GM23248 (cell line): ENCODE measurements at regions not wholly inside any gene's neighbourhood (a gene's known extent, or its start where the extent isn't known, plus 50 kb on each side); places are given as distances from the start of the nearest gene placed in this dataset.

Experiments used
- DNase-seq: peaks from one replicate; pipeline ENCODE4 v3.0.0-alpha.2; 2015
- H2AFZ ChIP-seq: fragments of 200-600 bp; sonication (generic); 2 replicates; pipeline ENCODE4 v1.6.1; 2016; ENCODE audit warnings: antibody characterized with exemption
- H3F3A ChIP-seq: fragments of 200-600 bp; sonication (generic); 2 replicates; pipeline ENCODE4 v1.6.1; 2016; ENCODE audit warnings: mild to moderate bottlenecking, antibody characterized with exemption, mixed run types; ENCODE audit not compliant: insufficient read depth
- H3K27ac ChIP-seq: fragments of 200-600 bp; sonication (generic); 2 replicates; pipeline ENCODE4 v1.5.1; 2016; ENCODE audit warnings: mild to moderate bottlenecking
- H3K27me3 ChIP-seq: fragments of 200-600 bp; sonication (generic); replicated peaks from 2 replicates; pipeline ENCODE4 v1.6.1; 2016; ENCODE audit warnings: mild to moderate bottlenecking; ENCODE audit not compliant: insufficient read depth
- H3K36me3 ChIP-seq: fragments of 200-600 bp; sonication (generic); 2 replicates; pipeline ENCODE4 v1.6.1; 2016; ENCODE audit warnings: low read depth, mild to moderate bottlenecking
- H3K4me1 ChIP-seq: fragments of 200-600 bp; sonication (generic); 2 replicates; pipeline ENCODE4 v1.6.1; 2016; ENCODE audit warnings: mild to moderate bottlenecking; ENCODE audit not compliant: insufficient read depth
- H3K4me2 ChIP-seq: fragments of 200-600 bp; sonication (generic); one replicate; pipeline ENCODE4 v1.6.1; 2016; ENCODE audit warnings: mild to moderate bottlenecking; ENCODE audit not compliant: unreplicated experiment
- H3K4me3 ChIP-seq: fragments of 200-600 bp; sonication (generic); 2 replicates; pipeline ENCODE4 v1.5.1; 2016; ENCODE audit warnings: mild to moderate bottlenecking
- H3K79me2 ChIP-seq: fragments of 200-600 bp; sonication (generic); 2 replicates; pipeline ENCODE4 v1.6.1; 2016; ENCODE audit warnings: mild to moderate bottlenecking; ENCODE audit not compliant: insufficient read depth
- H3K9ac ChIP-seq: fragments of 200-600 bp; sonication (generic); 2 replicates; pipeline ENCODE4 v1.6.1; 2016; ENCODE audit warnings: mild to moderate bottlenecking
- H3K9me2 ChIP-seq: fragments of 200-600 bp; sonication (generic); 2 replicates; pipeline ENCODE4 v1.6.1; 2016; ENCODE audit warnings: mixed run types, mild to moderate bottlenecking, moderate library complexity; ENCODE audit not compliant: insufficient read depth
- H3K9me3 ChIP-seq: fragments of 200-600 bp; sonication (generic); one replicate; pipeline ENCODE4 v1.6.1; 2017; ENCODE audit warnings: low read depth
- H4K20me1 ChIP-seq: fragments of 200-600 bp; sonication (generic); 2 replicates; pipeline ENCODE4 v1.6.0; 2016; ENCODE audit not compliant: insufficient read depth
- EZH2 ChIP-seq: fragments of 200-600 bp; sonication (generic); IDR thresholded peaks from 2 replicates; pipeline ENCODE4 v1.6.1; 2018; ENCODE audit warnings: antibody characterized with exemption, mild to moderate bottlenecking; ENCODE audit not compliant: insufficient read depth, poor library complexity, severe bottlenecking
- EZH2phosphoT487 ChIP-seq: fragments of 200-600 bp; sonication (generic); IDR thresholded peaks from 2 replicates; pipeline ENCODE4 v1.6.1; 2018; ENCODE audit warnings: antibody characterized with exemption, moderate library complexity, mild to moderate bottlenecking, low read depth; ENCODE audit not compliant: insufficient read depth
- WGBS, 2 experiments: methylation state at CpG; one replicate each; pipeline ENCODE4 v1.1.6; 2015 to 2017; ENCODE audit warnings: low lambda C conversion rate in 2 of 2, low coverage in 1 of 2; ENCODE audit errors: missing lambda C conversion rate in 2 of 2; 5-methylcytosine and 5-hydroxymethylcytosine counted together
- in situ Hi-C: fragments of 300-500 bp; cut with MboI; formaldehyde crosslinking; loops from 2 replicates; pipeline ENCODE4 v1.15.0; 2020

DNA sequence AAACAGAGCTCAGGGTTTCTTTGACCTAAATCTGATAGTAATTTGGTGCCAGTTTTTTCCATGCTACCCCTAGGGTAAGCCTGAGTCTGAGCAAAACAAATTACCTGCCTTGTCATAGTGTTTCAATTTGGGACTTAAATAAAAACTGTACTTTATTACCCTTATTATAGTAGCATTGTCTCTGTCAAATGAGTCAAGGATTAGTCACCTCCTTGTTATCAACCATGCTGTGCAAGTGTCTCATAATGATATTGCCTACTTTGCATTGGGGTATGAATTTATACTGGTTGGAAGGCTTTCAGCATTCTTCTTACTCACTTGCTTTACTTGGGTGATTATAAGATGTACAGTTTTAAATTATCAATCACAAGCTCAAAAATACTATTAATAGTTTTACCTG is 380.0 kb downstream of the LRFN5 start:
- no peaks in the 10 kb centered on the region for H3K9me2 ChIP-seq
- no peak overlapping the region for H3K9ac ChIP-seq
- in situ Hi-C loops: no loop called here
- no peak overlapping the region for H3K27ac ChIP-seq
- no peaks in the 10 kb centered on the region for H3K9me3 ChIP-seq
- H3F3A ChIP-seq: no peaks in the 10 kb centered on the region
- no peak for TF ChIP-seq EZH2
- no peak for TF ChIP-seq EZH2phosphoT487
- no peaks in the 10 kb centered on the region for H3K36me3 ChIP-seq
- no peaks in the 10 kb centered on the region for H3K79me2 ChIP-seq
- no peak overlapping the region for H3K4me3 ChIP-seq
- H3K4me1 ChIP-seq: peaks cover 5% of the 10 kb centered on the region; the same call in 1 of the 2 replicates
- H4K20me1 ChIP-seq: no peaks in the 10 kb centered on the region
- no peak overlapping the region for H2AFZ ChIP-seq
- peak; percentile 63 for DNase-seq
- no peak overlapping the region for H3K4me2 ChIP-seq
- no peaks in the 10 kb centered on the region for H3K27me3 ChIP-seq

- no peaks in the 10 kb centered on the region for H4K20me1 ChIP-seq
- 70 to 78% methylated on average over 2 of the region's 2 CpGs for WGBS, 2 experiments
- H3K9me3 ChIP-seq: no peaks in the 10 kb centered on the region
- no peak overlapping the region for H3K4me3 ChIP-seq
- H3K79me2 ChIP-seq: no peaks in the 10 kb centered on the region
- no peak overlapping the region for H3K9ac ChIP-seq
- no peaks in the 10 kb centered on the region for H3K36me3 ChIP-seq
- no peak overlapping the region for H3K27ac ChIP-seq
- no peaks in the 10 kb centered on the region for H3K27me3 ChIP-seq
- H3K4me1 ChIP-seq: peaks cover 5% of the 10 kb centered on the region; the same call in 1 of the 2 replicates
- H2AFZ ChIP-seq: no peak overlapping the region
- no peak for DNase-seq
- TF ChIP-seq EZH2 (no peak), EZH2phosphoT487 (no peak)
- in situ Hi-C loops: no loop called here
- H3F3A ChIP-seq: no peaks in the 10 kb centered on the region
- no peak overlapping the region for H3K4me2 ChIP-seq
- no peaks in the 10 kb centered on the region for H3K9me2 ChIP-seq
These were observed 379.5 kb downstream of the LRFN5 start for GRCh38 chr14:41986083-41986645.

GRCh38 chr14:41973178-41973577 is 366.5 kb downstream of the LRFN5 start:
- Histone ChIP-seq H3K4me2 (no peak overlapping the region), H4K20me1 (no peaks in the 10 kb centered on the region), H3K27ac (no peak overlapping the region), H3K9ac (no peak overlapping the region), H3K9me2 (no peaks in the 10 kb centered on the region; the same call in 1 of the 2 replicates), H3K79me2 (no peaks in the 10 kb centered on the region), H3K36me3 (no peaks in the 10 kb centered on the region), H3F3A (no peaks in the 10 kb centered on the region), H3K4me1 (no peaks in the 10 kb centered on the region), H3K27me3 (no peaks in the 10 kb centered on the region), H3K9me3 (no peaks in the 10 kb centered on the region), H3K4me3 (no peak overlapping the region), H2AFZ (no peak overlapping the region)
- TF ChIP-seq EZH2 (no peak), EZH2phosphoT487 (no peak)
- DNase-seq: no peak
- WGBS, 2 experiments: 28 to 39% methylated on average over 2 of the region's 2 CpGs
- in situ Hi-C loops: no loop called here

DNA sequence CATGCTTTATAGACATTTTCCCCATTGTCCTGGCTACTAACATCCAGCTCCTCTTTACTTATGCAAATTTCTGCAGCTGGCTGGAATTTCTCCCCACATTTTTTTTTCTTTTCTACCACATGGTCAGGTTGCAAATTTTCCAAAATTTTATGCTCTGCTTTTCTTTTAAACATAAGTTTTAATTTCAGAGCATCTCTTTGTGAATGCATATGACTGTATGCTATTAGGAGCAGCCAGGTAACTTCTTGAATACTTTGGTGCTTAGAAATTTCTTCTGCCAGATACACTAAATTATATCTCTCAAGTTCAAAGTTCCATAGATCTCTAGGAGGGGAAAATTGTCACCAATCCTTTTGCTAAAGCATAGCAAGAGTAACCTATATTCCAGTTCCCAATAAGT is 365.9 kb downstream of the LRFN5 start:
- Histone ChIP-seq H4K20me1 (no peaks in the 10 kb centered on the region), H2AFZ (no peak overlapping the region), H3K4me1 (no peaks in the 10 kb centered on the region), H3K27me3 (no peaks in the 10 kb centered on the region), H3K27ac (no peak overlapping the region), H3K9me3 (no peaks in the 10 kb centered on the region), H3K9me2 (no peaks in the 10 kb centered on the region; the same call in 1 of the 2 replicates), H3F3A (no peaks in the 10 kb centered on the region), H3K4me2 (no peak overlapping the region), H3K36me3 (no peaks in the 10 kb centered on the region), H3K4me3 (no peak overlapping the region), H3K79me2 (no peaks in the 10 kb centered on the region), H3K9ac (no peak overlapping the region)
- DNase-seq: no peak
- TF ChIP-seq EZH2phosphoT487 (no peak), EZH2 (no peak)
- in situ Hi-C loops: no loop called here

- Histone ChIP-seq H3K4me3 (no peak overlapping the region), H3K9me3 (no peaks in the 10 kb centered on the region), H3K4me1 (no peaks in the 10 kb centered on the region), H3K79me2 (no peaks in the 10 kb centered on the region), H3K27ac (no peak overlapping the region), H2AFZ (no peak overlapping the region), H3K27me3 (no peaks in the 10 kb centered on the region), H3F3A (no peaks in the 10 kb centered on the region), H3K9ac (no peak overlapping the region), H4K20me1 (no peaks in the 10 kb centered on the region), H3K9me2 (no peaks in the 10 kb centered on the region), H3K4me2 (no peak overlapping the region), H3K36me3 (no peaks in the 10 kb centered on the region)
- no peak for TF ChIP-seq EZH2
- no peak for TF ChIP-seq EZH2phosphoT487
- 53 to 64% methylated on average over 3 of the region's 3 CpGs for WGBS, 2 experiments
- DNase-seq: peak; percentile 24
- in situ Hi-C loops: no loop called here
These were observed 353.6 kb downstream of the LRFN5 start for GRCh38 chr14:41960281-41960680.
